Astrocyte (in vitro differentiated cells and primary cell): ENCODE measurements at regions not wholly inside any gene's neighbourhood (a gene's known extent, or its start where the extent isn't known, plus 50 kb on each side); places are given as distances from the start of the nearest gene placed in this dataset.
A peak's percentile ranks its signal among the peaks of the same experiment; 100 is the strongest.

Experiments used
- DNase-seq: peaks from one replicate; pipeline ENCODE4 v3.0.0-alpha.2; 2010; ENCODE audit warnings: low read depth
- FAIRE-seq: peaks from 2 replicates; lab custom pipeline; 2011; peaks lifted over from hg19 to GRCh38; lab: Jason Lieb, UNC
- H2AFZ ChIP-seq: 2 replicates; pipeline ENCODE4 v1.6.0; 2012; ENCODE audit warnings: low read depth, low read length, inconsistent platforms
- H3K27ac ChIP-seq: 2 replicates; pipeline ENCODE4 v1.5.1; 2011; ENCODE audit warnings: low read depth, low read length, inconsistent platforms
- H3K27me3 ChIP-seq: 2 replicates; pipeline ENCODE4 v1.6.0; 2011; ENCODE audit warnings: low read length, inconsistent platforms; ENCODE audit not compliant: insufficient read depth
- H3K36me3 ChIP-seq: 2 replicates; pipeline ENCODE4 v1.5.1; 2011; ENCODE audit warnings: low read length, inconsistent platforms; ENCODE audit not compliant: insufficient read depth
- H3K4me1 ChIP-seq: 2 replicates; pipeline ENCODE4 v1.5.1; 2011; ENCODE audit warnings: low read length, inconsistent platforms; ENCODE audit not compliant: insufficient read depth
- H3K4me2 ChIP-seq: 2 replicates; pipeline ENCODE4 v1.6.0; 2012; ENCODE audit warnings: low read length, inconsistent platforms
- H3K4me3 ChIP-seq: 2 replicates; pipeline ENCODE4 v1.5.1; 2011; ENCODE audit warnings: low read depth, mild to moderate bottlenecking, low read length, inconsistent platforms; ENCODE audit not compliant: insufficient read depth
- H3K79me2 ChIP-seq: 2 replicates; pipeline ENCODE4 v1.6.0; 2012; ENCODE audit warnings: mild to moderate bottlenecking, low read length, inconsistent platforms; ENCODE audit not compliant: insufficient read depth
- H3K9ac ChIP-seq: 2 replicates; pipeline ENCODE4 v1.6.0; 2012; ENCODE audit warnings: mild to moderate bottlenecking, low read length, inconsistent platforms
- H3K9me3 ChIP-seq: 2 replicates; pipeline ENCODE4 v1.5.1; 2012; ENCODE audit warnings: low read depth, mild to moderate bottlenecking, low read length, inconsistent platforms; ENCODE audit not compliant: insufficient read depth
- H4K20me1 ChIP-seq: 2 replicates; pipeline ENCODE4 v1.6.0; 2012; ENCODE audit warnings: low read length, inconsistent platforms; ENCODE audit not compliant: insufficient read depth
- H3K27ac Mint-ChIP-seq: one replicate; pipeline ENCODE4 v1.8.0; 2021; ENCODE audit warnings: mild to moderate bottlenecking, mixed read lengths; ENCODE audit not compliant: unreplicated experiment
- H3K27me3 Mint-ChIP-seq: one replicate; pipeline ENCODE4 v1.8.0; 2021; ENCODE audit warnings: low read depth, mixed read lengths; ENCODE audit not compliant: unreplicated experiment
- H3K36me3 Mint-ChIP-seq: one replicate; pipeline ENCODE4 v1.8.0; 2021; ENCODE audit warnings: low read depth, mixed read lengths; ENCODE audit not compliant: unreplicated experiment
- H3K4me1 Mint-ChIP-seq: one replicate; pipeline ENCODE4 v1.8.0; 2021; ENCODE audit warnings: low read depth, mixed read lengths; ENCODE audit not compliant: unreplicated experiment
- H3K4me3 Mint-ChIP-seq: one replicate; pipeline ENCODE4 v1.8.0; 2021; ENCODE audit warnings: mild to moderate bottlenecking, moderate library complexity, mixed read lengths; ENCODE audit not compliant: unreplicated experiment
- H3K9me3 Mint-ChIP-seq: one replicate; pipeline ENCODE4 v1.8.0; 2021; ENCODE audit warnings: mild to moderate bottlenecking, mixed read lengths; ENCODE audit not compliant: unreplicated experiment
- EZH2 ChIP-seq: IDR thresholded peaks from 2 replicates; pipeline ENCODE4 v1.6.1; 2012; ENCODE audit warnings: mild to moderate bottlenecking, low read length, inconsistent platforms; ENCODE audit not compliant: insufficient read depth
- TF ChIP-seq, protein P1 (sequence below): IDR thresholded peaks from 2 replicates; pipeline ENCODE4 v1.5.1; 2011; ENCODE audit warnings: low read depth, mild to moderate bottlenecking, inconsistent platforms, low read length, moderate library complexity; ENCODE audit not compliant: insufficient read depth

GRCh38 chr5:125564317-125564975 lies 818.0 kb upstream of the ZNF608 start:
- no peak for DNase-seq
- Histone ChIP-seq H3K27ac (no peak overlapping the region), H3K4me2 (no peak overlapping the region), H3K36me3 (no peaks in the 10 kb centered on the region), H3K9me3 (peaks cover 5% of the 10 kb centered on the region), H3K27me3 (no peaks in the 10 kb centered on the region), H3K4me3 (no peak overlapping the region), H2AFZ (no peak overlapping the region), H3K4me1 (peaks cover 14% of the 10 kb centered on the region), H3K79me2 (no peaks in the 10 kb centered on the region), H4K20me1 (no peaks in the 10 kb centered on the region), H3K9ac (no peak overlapping the region)
- Mint-ChIP-seq H3K27me3 (no peaks in the 10 kb centered on the region), H3K27ac (no peak overlapping the region), H3K36me3 (no peaks in the 10 kb centered on the region), H3K4me1 (peaks cover 24% of the 10 kb centered on the region), H3K9me3 (peaks cover 4% of the 10 kb centered on the region), H3K4me3 (no peak overlapping the region)
- TF ChIP-seq, protein P1, sequence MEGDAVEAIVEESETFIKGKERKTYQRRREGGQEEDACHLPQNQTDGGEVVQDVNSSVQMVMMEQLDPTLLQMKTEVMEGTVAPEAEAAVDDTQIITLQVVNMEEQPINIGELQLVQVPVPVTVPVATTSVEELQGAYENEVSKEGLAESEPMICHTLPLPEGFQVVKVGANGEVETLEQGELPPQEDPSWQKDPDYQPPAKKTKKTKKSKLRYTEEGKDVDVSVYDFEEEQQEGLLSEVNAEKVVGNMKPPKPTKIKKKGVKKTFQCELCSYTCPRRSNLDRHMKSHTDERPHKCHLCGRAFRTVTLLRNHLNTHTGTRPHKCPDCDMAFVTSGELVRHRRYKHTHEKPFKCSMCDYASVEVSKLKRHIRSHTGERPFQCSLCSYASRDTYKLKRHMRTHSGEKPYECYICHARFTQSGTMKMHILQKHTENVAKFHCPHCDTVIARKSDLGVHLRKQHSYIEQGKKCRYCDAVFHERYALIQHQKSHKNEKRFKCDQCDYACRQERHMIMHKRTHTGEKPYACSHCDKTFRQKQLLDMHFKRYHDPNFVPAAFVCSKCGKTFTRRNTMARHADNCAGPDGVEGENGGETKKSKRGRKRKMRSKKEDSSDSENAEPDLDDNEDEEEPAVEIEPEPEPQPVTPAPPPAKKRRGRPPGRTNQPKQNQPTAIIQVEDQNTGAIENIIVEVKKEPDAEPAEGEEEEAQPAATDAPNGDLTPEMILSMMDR = no peak
- TF ChIP-seq EZH2 = no peak
- FAIRE-seq = no peak

DNA sequence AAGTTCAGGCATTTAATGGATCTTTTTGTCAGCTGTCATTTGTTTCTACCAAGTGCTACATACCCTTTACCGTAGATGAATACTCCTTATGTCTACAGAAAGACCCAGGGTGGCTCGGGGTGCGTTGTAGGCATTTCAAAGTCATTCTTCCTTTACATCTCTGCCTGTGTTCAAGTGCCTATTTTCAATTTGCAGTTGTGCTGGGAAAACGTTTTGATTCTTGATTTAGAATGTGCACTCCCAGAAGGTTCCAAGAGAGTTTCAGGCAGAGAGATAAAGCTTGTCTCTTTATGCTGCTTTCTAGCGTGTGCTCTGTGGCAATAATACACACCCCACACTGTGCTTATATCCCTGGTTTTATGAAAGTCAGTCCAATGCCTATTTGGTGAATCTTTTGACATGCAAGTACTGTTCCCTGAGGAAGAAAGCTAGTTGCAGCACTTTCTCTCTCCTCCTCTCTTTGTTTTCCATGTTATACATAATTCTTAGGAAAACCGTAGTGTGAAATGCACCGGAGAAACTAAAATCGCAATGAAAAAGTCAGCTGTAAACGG lies 828.1 kb upstream of the ZNF608 start:
- no peak for FAIRE-seq
- Mint-ChIP-seq H3K27me3 (no peaks in the 10 kb centered on the region), H3K36me3 (no peaks in the 10 kb centered on the region), H3K4me1 (peaks cover 9% of the 10 kb centered on the region), H3K9me3 (peaks cover 2% of the 10 kb centered on the region), H3K27ac (no peak overlapping the region), H3K4me3 (no peak overlapping the region)
- Histone ChIP-seq H3K9ac (no peak overlapping the region), H3K27ac (no peak overlapping the region), H3K4me3 (no peak overlapping the region), H2AFZ (no peak overlapping the region), H3K36me3 (no peaks in the 10 kb centered on the region), H3K4me1 (peaks cover 6% of the 10 kb centered on the region), H3K9me3 (no peaks in the 10 kb centered on the region), H3K27me3 (no peaks in the 10 kb centered on the region), H3K4me2 (no peak overlapping the region), H4K20me1 (no peaks in the 10 kb centered on the region), H3K79me2 (no peaks in the 10 kb centered on the region)
- no peak for DNase-seq
- no peak for TF ChIP-seq EZH2

DNA sequence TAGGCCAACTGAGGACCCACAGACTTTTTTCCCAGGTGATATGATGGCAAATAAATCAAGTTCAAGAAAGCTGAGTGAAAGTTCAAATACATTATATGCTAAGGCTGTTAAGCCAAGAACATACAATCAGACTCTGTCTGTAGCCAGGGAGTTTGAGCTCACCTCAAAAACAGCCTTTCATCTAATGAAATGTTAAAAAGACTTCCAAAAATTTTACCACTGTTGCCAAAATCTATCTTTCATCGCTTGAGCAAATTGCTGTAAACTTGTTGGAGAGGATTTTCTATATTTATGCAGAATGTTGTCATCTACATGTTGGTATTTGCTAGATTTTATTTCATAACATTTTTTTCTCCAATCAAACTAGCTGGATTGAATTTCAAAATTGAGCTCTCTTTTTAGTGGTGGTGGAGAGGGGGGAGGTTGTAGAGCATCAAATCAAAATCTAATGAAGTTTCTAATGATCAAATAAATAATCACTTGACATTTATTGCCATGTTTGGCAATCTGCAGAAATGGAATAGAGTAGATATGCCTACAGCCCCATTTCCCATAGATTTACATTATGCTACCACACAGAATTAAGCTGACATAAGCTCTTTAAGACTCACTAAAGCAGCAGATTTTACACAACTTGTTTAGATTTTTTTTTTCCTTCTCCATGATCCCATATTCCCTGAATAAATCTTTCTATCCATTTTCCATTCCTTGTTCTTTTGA lies 828.9 kb upstream of the ZNF608 start:
- no peak overlapping the region for H3K4me3 Mint-ChIP-seq
- Histone ChIP-seq H3K36me3 (no peaks in the 10 kb centered on the region), H3K4me3 (no peak overlapping the region), H4K20me1 (no peaks in the 10 kb centered on the region), H3K9me3 (no peaks in the 10 kb centered on the region), H3K27me3 (no peaks in the 10 kb centered on the region), H3K4me1 (peaks cover 6% of the 10 kb centered on the region), H2AFZ (peak overlapping the region; percentile 76), H3K27ac (no peak overlapping the region), H3K9ac (no peak overlapping the region), H3K4me2 (peak overlapping the region; percentile 67), H3K79me2 (no peaks in the 10 kb centered on the region)
- H3K4me1 Mint-ChIP-seq = peaks cover 9% of the 10 kb centered on the region
- FAIRE-seq (no peak), DNase-seq (no peak)
- peak overlapping the region; percentile 8 for H3K27ac Mint-ChIP-seq
- TF ChIP-seq, protein P1 = no peak
- TF ChIP-seq EZH2 = no peak
- H3K36me3 Mint-ChIP-seq = no peaks in the 10 kb centered on the region
- peaks cover 2% of the 10 kb centered on the region for H3K9me3 Mint-ChIP-seq
- H3K27me3 Mint-ChIP-seq = no peaks in the 10 kb centered on the region
